A549 (cell line): ENCODE measurements at regions not wholly inside any gene's neighbourhood (a gene's known extent, or its start where the extent isn't known, plus 50 kb on each side); places are given as distances from the start of the nearest gene placed in this dataset.

Source experiments
- ATAC-seq, 2 experiments: fragments of 200-7000 bp in 1 of 2; fragments of >200 bp in 1 of 2; cut with Nextera tagmentation in 1 of 2; cut with Tn5 transposase in 1 of 2; 3 replicates each; pipeline versions ENCODE4 v1.8.0 to v1.9.1; 2018 to 2020; ENCODE audit warnings: mild to moderate bottlenecking in 1 of 2, moderate library complexity in 1 of 2
- CTCF ChIA-PET: fragments of 300-600 bp; sonication (Branson Sonifier 250); formaldehyde crosslinking; extraction: SDS; loops from one replicate; lab custom pipeline; 2021; ENCODE audit warnings: antibody characterized with exemption, inconsistent platforms; lab: Yijun Ruan, JAX
- POLR2A ChIA-PET: fragments of 350-600 bp; formaldehyde crosslinking; extraction: SDS; loops from one replicate; lab custom pipeline; 2021; ENCODE audit warnings: antibody characterized with exemption, inconsistent platforms; lab: Yijun Ruan, JAX
- DNase-seq, 2 experiments: peaks; one replicate each; pipeline versions ENCODE4 v3.0.0 to v3.0.0-alpha.2; 2011 to 2016; ENCODE audit warnings: low read depth in 1 of 2, low spot score in 1 of 2
- FAIRE-seq: peaks from 2 replicates; lab custom pipeline; 2011; peaks lifted over from hg19 to GRCh38; lab: Jason Lieb, UNC
- H3K27ac ChIP-seq, 2 experiments: fragments of >200 bp; sonication (Bioruptor Twin); formaldehyde crosslinking; 3 replicates each; pipeline ENCODE4 v1.5.1; 2016 to 2017
- H3K4me1 ChIP-seq: fragments of >200 bp; sonication (Bioruptor Twin); formaldehyde crosslinking; 3 replicates; pipeline ENCODE4 v1.6.1; 2016
- H3K4me2 ChIP-seq: fragments of >200 bp; sonication (Bioruptor Twin); formaldehyde crosslinking; 3 replicates; pipeline ENCODE4 v1.6.1; 2016
- H3K4me3 ChIP-seq: fragments of >200 bp; sonication (Bioruptor Twin); formaldehyde crosslinking; 3 replicates; pipeline ENCODE4 v1.5.1; 2016
- H3K9me3 ChIP-seq: fragments of >200 bp; sonication (Bioruptor Twin); formaldehyde crosslinking; 3 replicates; pipeline ENCODE4 v1.6.1; 2016
- CBX8 ChIP-seq: fragments of 200-600 bp; sonication (generic); IDR thresholded peaks from 2 replicates; pipeline ENCODE4 v1.6.1; 2016
- CHD4 ChIP-seq: fragments of 200-600 bp; sonication (generic); IDR thresholded peaks from 2 replicates; pipeline ENCODE4 v1.6.1; 2016; ENCODE audit warnings: antibody characterized with exemption, mild to moderate bottlenecking, borderline replicate concordance
- CTCF ChIP-seq: fragments of >200 bp; sonication (Bioruptor Twin); formaldehyde crosslinking; IDR thresholded peaks from 3 replicates; pipeline ENCODE4 v1.5.1; 2016
- EHF ChIP-seq: fragments of 250-450 bp; sonication (Bioruptor Pico); IDR thresholded peaks from 2 replicates; pipeline ENCODE4 v1.5.0; 2020; ENCODE audit warnings: mild to moderate bottlenecking
- ELK1 ChIP-seq: fragments of 150-350 bp; IDR thresholded peaks from 2 replicates; pipeline ENCODE4 v1.6.1; 2014; ENCODE audit warnings: low read depth, mild to moderate bottlenecking, low read length
- ESRRA ChIP-seq: fragments of 150-350 bp; IDR thresholded peaks from 2 replicates; pipeline ENCODE4 v1.6.1; 2014; ENCODE audit warnings: mild to moderate bottlenecking, low read length, borderline replicate concordance
- FOSB ChIP-seq: fragments of 250-450 bp; sonication (Bioruptor Pico); IDR thresholded peaks from 2 replicates; pipeline ENCODE4 v1.5.0; 2020; ENCODE audit warnings: mild to moderate bottlenecking, moderate library complexity
- HDAC2 ChIP-seq: fragments of 200-600 bp; sonication (generic); IDR thresholded peaks from 2 replicates; pipeline ENCODE4 v1.6.1; 2016
- HEYL ChIP-seq: fragments of 250-450 bp; sonication (Bioruptor Pico); IDR thresholded peaks from 2 replicates; pipeline ENCODE4 v1.8.0; 2021; ENCODE audit warnings: mild to moderate bottlenecking, moderate library complexity
- HOXB5 ChIP-seq: fragments of 250-450 bp; sonication (Bioruptor Pico); IDR thresholded peaks from 2 replicates; pipeline ENCODE4 v1.5.0; 2020; ENCODE audit warnings: mild to moderate bottlenecking, moderate library complexity
- KDM1A ChIP-seq: fragments of 200-600 bp; sonication (generic); IDR thresholded peaks from 2 replicates; pipeline ENCODE4 v1.6.1; 2016; ENCODE audit warnings: low read depth, mild to moderate bottlenecking
- KDM5A ChIP-seq: fragments of 200-600 bp; sonication (generic); IDR thresholded peaks from 2 replicates; pipeline ENCODE4 v1.6.1; 2016; ENCODE audit warnings: antibody characterized with exemption, mild to moderate bottlenecking
- MAZ ChIP-seq: fragments of 150-350 bp; IDR thresholded peaks from 2 replicates; pipeline ENCODE4 v1.6.1; 2014; ENCODE audit warnings: antibody characterized with exemption, low read depth, low read length, borderline replicate concordance
- NR3C1 ChIP-seq: fragments of >200 bp; sonication (Bioruptor Twin); formaldehyde crosslinking; IDR thresholded peaks from 3 replicates; pipeline ENCODE4 v1.6.1; 2017
- PBX3 ChIP-seq: IDR thresholded peaks from 2 replicates; pipeline ENCODE4 v1.6.1; 2012
- PHF8 ChIP-seq: fragments of 200-600 bp; sonication (generic); IDR thresholded peaks from 2 replicates; pipeline ENCODE4 v1.6.1; 2016; ENCODE audit warnings: low read depth, mild to moderate bottlenecking, antibody characterized with exemption, moderate library complexity, borderline replicate concordance
- POLR2A ChIP-seq: IDR thresholded peaks from 2 replicates; pipeline ENCODE4 v1.6.1; 2012; ENCODE audit warnings: mild to moderate bottlenecking, low read length
- RAD21 ChIP-seq, 2 experiments: fragments of >200 bp in 1 of 2; sonication (Bioruptor Twin) in 1 of 2; formaldehyde crosslinking in 1 of 2; IDR thresholded peaks in 1 of 2; conservative IDR thresholded peaks in 1 of 2; 2 replicates in 1 of 2; 3 replicates in 1 of 2; pipeline ENCODE4 v1.6.1; 2012 to 2018; ENCODE audit warnings: inconsistent platforms in 1 of 2
- RCOR1 ChIP-seq: fragments of 150-350 bp; IDR thresholded peaks from 2 replicates; pipeline ENCODE4 v1.6.1; 2014; ENCODE audit warnings: antibody characterized with exemption, low read length, low read depth
- RNF2 ChIP-seq: fragments of 200-600 bp; sonication (generic); IDR thresholded peaks from 2 replicates; pipeline ENCODE4 v1.6.1; 2016; ENCODE audit warnings: low read depth, mild to moderate bottlenecking, antibody characterized with exemption, moderate library complexity, borderline replicate concordance
- SREBF2 ChIP-seq: fragments of 450-650 bp; IDR thresholded peaks from 2 replicates; pipeline ENCODE4 v1.6.1; 2014; ENCODE audit warnings: mild to moderate bottlenecking, moderate library complexity
- TP53 ChIP-seq: fragments of 250-450 bp; sonication (Bioruptor Pico); IDR thresholded peaks from 2 replicates; pipeline ENCODE4 v1.5.0; 2021; ENCODE audit warnings: mild to moderate bottlenecking, moderate library complexity
- ZNF302 ChIP-seq: fragments of 250-450 bp; sonication (Bioruptor Pico); IDR thresholded peaks from 2 replicates; pipeline ENCODE4 v1.9.0; 2021; ENCODE audit warnings: inconsistent platforms, mild to moderate bottlenecking, moderate library complexity
- ZSCAN20 ChIP-seq: fragments of 250-450 bp; sonication (Bioruptor Pico); IDR thresholded peaks from 2 replicates; pipeline ENCODE4 v1.8.0; 2022; ENCODE audit warnings: mild to moderate bottlenecking, moderate library complexity
- WGBS: methylation state at CpG from one replicate; pipeline ENCODE4 v1.1.6; 2017; ENCODE audit errors: missing lambda C conversion rate; 5-methylcytosine and 5-hydroxymethylcytosine counted together
- TF ChIP-seq, protein P1 (sequence below): fragments of 450-650 bp; IDR thresholded peaks from 2 replicates; pipeline ENCODE4 v1.6.1; 2014; ENCODE audit warnings: antibody characterized with exemption
- TF ChIP-seq, protein P2 (sequence below): fragments of 250-450 bp; sonication (Bioruptor Pico); IDR thresholded peaks from 2 replicates; pipeline ENCODE4 v1.5.0; 2021; ENCODE audit warnings: mild to moderate bottlenecking, moderate library complexity, borderline replicate concordance
- TF ChIP-seq, protein P3 (sequence below): fragments of 250-450 bp; sonication (Bioruptor Pico); IDR thresholded peaks from 2 replicates; pipeline ENCODE4 v1.5.0; 2020; ENCODE audit warnings: low read depth, mild to moderate bottlenecking, moderate library complexity

GRCh38 chr7:88396948-88397322 is 90.2 kb upstream of the STEAP4 start:
- POLR2A ChIA-PET = no interaction called here
- no peak overlapping the region for H3K4me2 ChIP-seq

DNA sequence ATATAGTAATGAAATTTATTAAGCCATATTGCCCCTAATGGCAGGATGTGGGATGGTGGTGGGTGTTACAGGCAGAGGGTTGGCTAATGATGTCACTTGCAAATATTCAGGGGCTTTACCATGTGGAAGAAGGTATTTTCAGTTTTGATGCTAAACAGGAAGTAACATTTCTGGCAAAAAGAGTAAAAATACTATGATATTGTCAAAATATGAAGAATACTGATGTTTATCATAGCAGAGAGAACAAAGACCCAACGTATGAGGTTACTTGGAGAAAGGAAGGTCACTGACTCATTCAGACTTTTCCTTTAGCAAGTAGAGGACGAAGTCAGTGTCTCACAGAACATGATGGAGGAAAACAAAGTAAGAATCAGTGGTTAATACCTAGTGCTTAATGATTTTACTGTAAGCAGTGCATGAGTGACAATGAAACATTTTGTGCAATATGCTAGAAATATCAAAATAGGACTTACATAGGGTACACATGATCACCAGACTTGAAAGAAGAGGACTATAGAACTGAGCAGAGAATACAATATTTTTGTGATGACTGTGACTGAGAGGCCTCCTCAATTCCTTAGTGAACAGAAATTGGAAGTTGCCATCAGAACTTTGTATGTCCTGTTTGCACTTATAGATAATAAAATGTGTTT is 89.7 kb upstream of the STEAP4 start:
- Histone ChIP-seq H3K9me3 (no peaks in the 10 kb centered on the region), H3K4me3 (no peak overlapping the region), H3K4me1 (no peaks in the 10 kb centered on the region), H3K27ac (no peak overlapping the region), H3K4me2 (no peak overlapping the region)
- DNase-seq = no peak
- ATAC-seq = no peak
- 2% methylated on average over 2 of the region's 2 CpGs for WGBS
- CTCF ChIA-PET = no interaction called here
- TF ChIP-seq PHF8 = no peak
- no peak for TF ChIP-seq HEYL (CRISPR knock-in tag)
- no peak for TF ChIP-seq ZSCAN20
- TF ChIP-seq POLR2A = no peak
- no peak for TF ChIP-seq KDM1A
- no peak for TF ChIP-seq KDM5A
- no peak for TF ChIP-seq PBX3
- no peak for TF ChIP-seq RCOR1
- TF ChIP-seq, protein P1, sequence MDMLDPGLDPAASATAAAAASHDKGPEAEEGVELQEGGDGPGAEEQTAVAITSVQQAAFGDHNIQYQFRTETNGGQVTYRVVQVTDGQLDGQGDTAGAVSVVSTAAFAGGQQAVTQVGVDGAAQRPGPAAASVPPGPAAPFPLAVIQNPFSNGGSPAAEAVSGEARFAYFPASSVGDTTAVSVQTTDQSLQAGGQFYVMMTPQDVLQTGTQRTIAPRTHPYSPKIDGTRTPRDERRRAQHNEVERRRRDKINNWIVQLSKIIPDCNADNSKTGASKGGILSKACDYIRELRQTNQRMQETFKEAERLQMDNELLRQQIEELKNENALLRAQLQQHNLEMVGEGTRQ = no peak
- no peak for TF ChIP-seq HOXB5 (CRISPR knock-in tag)
- no peak for TF ChIP-seq EHF
- no peak for TF ChIP-seq RAD21 (conservative IDR thresholded peaks at IDR 0.05 in 1 of 2, IDR thresholded peaks at IDR 0.05 in 1 of 2)
- TF ChIP-seq ESRRA = no peak
- TF ChIP-seq ZNF302 (CRISPR knock-in tag) = no peak
- POLR2A ChIA-PET = no interaction called here
- no peak for FAIRE-seq

More at GRCh38 chr7:88396948-88397322, 90.2 kb upstream of the STEAP4 start:
- no peak for ATAC-seq
- no peak for TF ChIP-seq MAZ
- Histone ChIP-seq H3K4me3 (no peak overlapping the region), H3K9me3 (no peaks in the 10 kb centered on the region), H3K4me1 (no peaks in the 10 kb centered on the region), H3K27ac (no peak overlapping the region)
- no peak for DNase-seq
- CTCF ChIA-PET = no interaction called here
- no peak for FAIRE-seq

- TF ChIP-seq CTCF (no peak), KDM1A (no peak), ELK1 (no peak), HDAC2 (no peak), RAD21 (conservative IDR thresholded peaks at IDR 0.05 in 1 of 2, IDR thresholded peaks at IDR 0.05 in 1 of 2) (no peak), NR3C1 (no peak), FOSB (CRISPR knock-in tag) (no peak), CHD4 (no peak), RNF2 (no peak), SREBF2 (no peak), CBX8 (no peak), TP53 (CRISPR knock-in tag) (no peak)
- TF ChIP-seq, protein P2, sequence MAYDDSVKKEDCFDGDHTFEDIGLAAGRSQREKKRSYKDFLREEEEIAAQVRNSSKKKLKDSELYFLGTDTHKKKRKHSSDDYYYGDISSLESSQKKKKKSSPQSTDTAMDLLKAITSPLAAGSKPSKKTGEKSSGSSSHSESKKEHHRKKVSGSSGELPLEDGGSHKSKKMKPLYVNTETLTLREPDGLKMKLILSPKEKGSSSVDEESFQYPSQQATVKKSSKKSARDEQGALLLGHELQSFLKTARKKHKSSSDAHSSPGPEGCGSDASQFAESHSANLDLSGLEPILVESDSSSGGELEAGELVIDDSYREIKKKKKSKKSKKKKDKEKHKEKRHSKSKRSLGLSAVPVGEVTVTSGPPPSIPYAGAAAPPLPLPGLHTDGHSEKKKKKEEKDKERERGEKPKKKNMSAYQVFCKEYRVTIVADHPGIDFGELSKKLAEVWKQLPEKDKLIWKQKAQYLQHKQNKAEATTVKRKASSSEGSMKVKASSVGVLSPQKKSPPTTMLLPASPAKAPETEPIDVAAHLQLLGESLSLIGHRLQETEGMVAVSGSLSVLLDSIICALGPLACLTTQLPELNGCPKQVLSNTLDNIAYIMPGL = no peak
- TF ChIP-seq, protein P3, sequence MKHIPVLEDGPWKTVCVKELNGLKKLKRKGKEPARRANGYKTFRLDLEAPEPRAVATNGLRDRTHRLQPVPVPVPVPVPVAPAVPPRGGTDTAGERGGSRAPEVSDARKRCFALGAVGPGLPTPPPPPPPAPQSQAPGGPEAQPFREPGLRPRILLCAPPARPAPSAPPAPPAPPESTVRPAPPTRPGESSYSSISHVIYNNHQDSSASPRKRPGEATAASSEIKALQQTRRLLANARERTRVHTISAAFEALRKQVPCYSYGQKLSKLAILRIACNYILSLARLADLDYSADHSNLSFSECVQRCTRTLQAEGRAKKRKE = no peak
- ATAC-seq (no peak), FAIRE-seq (no peak), DNase-seq (no peak)
- H3K9me3 ChIP-seq = no peaks in the 10 kb centered on the region
- WGBS = 15% methylated on average over 4 of the region's 4 CpGs
- H3K4me2 ChIP-seq = no peak overlapping the region
- H3K27ac ChIP-seq = no peak overlapping the region
- ChIA-PET POLR2A (no interaction called here), CTCF (interaction anchor here (0.7 kb wide), 1 partner anchor 19 kb away, joined by 3 read pairs; no protein-coding TSS in a partner anchor)
- H3K4me1 ChIP-seq = no peaks in the 10 kb centered on the region
- H3K4me3 ChIP-seq = no peak overlapping the region
Measured at GRCh38 chr7:88395715-88396114, 89.0 kb upstream of the STEAP4 start.
